AG04449 (cell line): ENCODE measurements at regions not wholly inside any gene's neighbourhood (a gene's known extent, or its start where the extent isn't known, plus 50 kb on each side); places are given as distances from the start of the nearest gene placed in this dataset.

Experiments
- CTCF ChIA-PET: fragments of 350-600 bp; formaldehyde crosslinking; extraction: SDS; loops from one replicate; lab custom pipeline; 2021; ENCODE audit warnings: antibody characterized with exemption; lab: Yijun Ruan, JAX
- POLR2A ChIA-PET: fragments of 400-600, 350-600 bp; formaldehyde crosslinking; extraction: SDS; loops from one replicate; lab custom pipeline; 2020; ENCODE audit warnings: antibody characterized with exemption, inconsistent platforms; lab: Yijun Ruan, JAX
- DNase-seq: peaks from one replicate; pipeline ENCODE4 v3.0.0-alpha.2; 2010; ENCODE audit warnings: low read depth, low spot score
- H3K4me3 ChIP-seq: 2 replicates; pipeline ENCODE4 v1.5.1; 2011; ENCODE audit warnings: low read depth, mild to moderate bottlenecking, control low read depth, low read length
- CTCF ChIP-seq: IDR thresholded peaks from one replicate; pipeline ENCODE4 v1.5.1; 2011; ENCODE audit warnings: mild to moderate bottlenecking, moderate library complexity, low read length, control low read depth, inconsistent platforms; ENCODE audit not compliant: insufficient read depth; ENCODE audit errors: missing control alignments

- CTCF ChIA-PET: no interaction called here
- no peak for TF ChIP-seq CTCF
- H3K4me3 ChIP-seq: no peak overlapping the region
- no peak for DNase-seq
- POLR2A ChIA-PET: no interaction called here
Observed at GRCh38 chr16:51697454-51697853, 546.4 kb upstream of the SALL1 start.

- no peak for TF ChIP-seq CTCF
- H3K4me3 ChIP-seq: no peak overlapping the region
- POLR2A ChIA-PET: no interaction called here
- CTCF ChIA-PET: no interaction called here
- no peak for DNase-seq
Observed at GRCh38 chr16:51696376-51696775, 545.3 kb upstream of the SALL1 start.

GRCh38 chr16:51691109-51691508, 540.0 kb upstream of the SALL1 start:
- CTCF ChIA-PET: no interaction called here

GRCh38 chr16:51685498-51685897, 534.4 kb upstream of the SALL1 start:
- ChIA-PET CTCF (no interaction called here), POLR2A (no interaction called here)
- H3K4me3 ChIP-seq: no peak overlapping the region
- no peak for DNase-seq
- no peak for TF ChIP-seq CTCF

More at GRCh38 chr16:51691109-51691508, 540.0 kb upstream of the SALL1 start:
- TF ChIP-seq CTCF: no peak
- POLR2A ChIA-PET: no interaction called here
- no peak for DNase-seq
- H3K4me3 ChIP-seq: no peak overlapping the region

GRCh38 chr16:51683882-51684281, 532.8 kb upstream of the SALL1 start:
- no peak overlapping the region for H3K4me3 ChIP-seq
- CTCF ChIA-PET: no interaction called here
- DNase-seq: no peak
- TF ChIP-seq CTCF: no peak
- POLR2A ChIA-PET: no interaction called here

- ChIA-PET POLR2A (no interaction called here), CTCF (no interaction called here)
- no peak overlapping the region for H3K4me3 ChIP-seq
- no peak for DNase-seq
- TF ChIP-seq CTCF: no peak
Observed at GRCh38 chr16:51682905-51683304, 531.8 kb upstream of the SALL1 start.
